HG03095 (cell line): ENCODE measurements at regions not wholly inside any gene's neighbourhood (a gene's known extent, or its start where the extent isn't known, plus 50 kb on each side); places are given as distances from the start of the nearest gene placed in this dataset.

Experiments used
- ATAC-seq: cut with Tn5 transposase; IDR thresholded peaks from one replicate; pipeline ENCODE4 v1.9.1; 2021; ENCODE audit warnings: moderate library complexity; ENCODE audit not compliant: unreplicated experiment

DNA sequence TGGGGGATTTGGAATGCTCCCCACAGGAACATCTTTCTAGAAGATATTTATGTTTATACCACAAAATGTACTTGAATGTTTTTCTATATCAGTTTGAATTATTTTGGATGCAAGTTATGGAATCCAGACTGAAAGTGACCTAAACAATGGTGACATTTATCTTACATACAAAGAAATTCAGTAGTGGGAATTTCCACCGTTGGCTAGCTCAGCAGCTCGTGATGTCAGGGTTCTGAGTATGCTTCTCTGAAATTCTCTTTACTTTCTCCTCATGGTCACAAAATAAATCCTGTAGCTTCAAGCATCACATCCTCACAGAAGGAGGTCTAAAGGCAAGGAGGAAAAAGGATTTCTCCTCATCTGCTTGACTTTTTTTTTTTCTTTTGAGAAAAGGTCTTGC, 105.3 kb downstream of the AKAIN1 start:
- no peak for ATAC-seq

DNA sequence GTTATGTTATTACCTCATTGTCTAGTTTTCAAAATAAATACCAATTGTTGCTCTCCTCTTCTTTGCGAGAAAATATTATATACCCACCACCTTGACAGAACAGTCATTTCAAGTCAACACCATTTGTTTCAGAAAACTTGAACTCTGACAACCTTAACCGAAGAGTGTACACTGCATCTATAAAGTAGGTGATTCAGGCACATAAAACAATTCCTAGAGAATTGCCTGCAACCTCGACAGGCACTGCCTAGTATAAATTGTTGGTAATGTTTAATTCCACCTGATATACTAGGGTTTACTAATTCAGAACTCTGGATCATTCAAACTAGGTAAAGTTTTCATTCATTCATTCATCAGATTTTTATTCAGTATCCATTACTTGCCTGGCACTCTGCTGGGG, 121.8 kb downstream of the AKAIN1 start:
- no peak for ATAC-seq

DNA sequence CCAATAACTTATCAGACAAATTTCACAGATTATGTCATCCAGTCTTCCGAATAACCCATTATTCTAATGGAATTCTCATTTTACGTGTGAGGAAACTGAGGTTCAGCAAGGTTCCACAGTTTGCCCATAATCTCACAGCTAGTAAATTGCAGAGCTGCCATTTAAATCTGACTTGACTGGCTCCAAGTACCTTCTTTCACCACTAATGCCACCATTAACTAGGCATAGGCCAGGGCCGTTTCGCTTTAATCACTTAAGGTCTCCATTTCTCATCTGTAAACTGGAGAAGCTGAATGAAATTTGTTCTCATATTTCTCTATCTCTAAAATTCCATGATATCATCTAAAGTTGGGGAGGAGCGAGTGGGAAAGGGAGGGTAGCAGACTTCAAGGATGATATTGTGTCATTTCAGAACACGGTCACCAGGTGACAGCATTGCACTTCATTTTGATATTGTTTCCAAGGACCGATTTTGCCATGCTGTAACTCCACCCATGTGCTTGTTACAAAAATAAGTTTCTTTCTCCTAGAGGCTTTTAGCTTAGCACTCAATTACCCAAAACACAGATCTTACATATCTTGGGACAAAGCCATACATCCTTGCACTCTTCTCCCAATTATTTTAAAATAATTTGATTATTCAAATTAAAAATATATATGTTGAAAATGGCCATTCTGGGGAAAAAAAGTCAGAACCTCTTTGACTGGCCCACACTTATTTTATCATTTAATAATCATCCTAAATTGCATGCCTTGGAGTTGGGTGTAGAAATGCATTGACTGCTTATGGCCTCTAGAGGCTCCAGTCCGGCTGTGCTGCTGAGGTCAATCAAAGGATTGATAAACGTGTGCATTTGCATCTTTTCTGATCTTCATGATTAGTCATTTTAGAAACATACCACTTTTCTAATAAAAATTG, 123.8 kb downstream of the AKAIN1 start:
- ATAC-seq, result no peak

DNA sequence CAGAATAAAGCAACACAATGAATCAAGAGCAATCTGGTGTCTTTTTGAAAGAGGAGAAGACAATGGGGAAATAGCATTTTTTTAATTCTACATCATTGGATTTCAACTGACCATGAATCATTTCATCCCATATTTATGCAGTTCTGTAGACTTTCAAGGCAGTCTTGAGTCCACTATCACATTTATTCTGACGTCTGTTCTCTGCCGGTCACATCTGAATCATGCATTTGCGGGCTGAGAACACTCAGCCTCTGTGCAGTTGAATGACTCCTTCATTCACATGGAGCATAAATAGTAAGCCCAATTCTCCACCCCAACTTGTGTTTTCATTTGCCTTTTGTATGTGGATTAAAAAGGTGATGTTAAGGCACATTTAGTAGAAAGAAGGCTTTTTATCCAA, 128.2 kb downstream of the AKAIN1 start:
- no peak for ATAC-seq

DNA sequence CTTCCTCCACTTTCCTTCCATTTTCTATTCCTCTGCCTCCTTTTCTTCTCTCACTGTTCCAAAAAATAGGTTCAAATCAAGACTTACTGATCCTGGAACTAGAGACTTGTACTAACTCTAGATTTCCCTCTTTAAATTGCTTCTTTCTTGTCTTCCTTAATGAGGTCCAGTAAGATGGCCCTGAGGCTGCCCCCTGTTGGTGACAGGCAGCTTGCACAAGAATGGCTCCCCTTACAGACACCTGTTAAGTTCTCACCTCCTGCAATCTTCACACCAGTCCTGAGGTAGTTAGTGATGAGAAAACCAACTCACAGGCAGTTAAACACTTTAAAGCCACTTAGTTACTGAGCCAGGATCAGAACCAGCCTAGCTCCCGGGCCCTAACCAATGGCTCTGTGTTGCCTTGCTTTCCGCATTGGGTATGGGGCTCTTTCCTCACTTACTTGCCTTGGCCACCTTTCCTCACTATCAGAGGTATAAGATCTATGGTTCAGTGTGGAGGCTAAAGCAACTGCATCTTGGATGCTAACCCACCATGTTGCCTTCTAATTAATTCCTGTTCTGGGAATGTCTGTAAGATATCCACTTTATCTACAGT, 130.6 kb downstream of the AKAIN1 start:
- no peak for ATAC-seq

DNA sequence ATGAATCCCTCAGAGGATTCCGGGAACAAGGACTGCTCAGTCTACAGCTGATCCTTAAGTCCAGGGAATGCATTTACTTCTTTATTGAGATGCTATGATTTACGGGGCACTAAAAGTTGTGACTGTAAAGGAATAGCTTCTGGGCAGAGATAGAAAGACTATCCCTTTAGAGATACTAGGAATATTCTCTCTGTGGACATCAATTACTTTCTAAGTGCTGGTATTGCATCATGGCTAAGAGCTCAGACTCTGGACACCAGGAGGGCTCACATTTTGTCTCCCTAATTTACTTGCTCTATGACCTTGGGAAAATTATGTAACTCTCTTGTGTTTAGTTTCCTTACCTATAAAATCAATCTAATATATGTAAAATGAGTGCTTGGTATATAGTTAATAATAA, 131.4 kb downstream of the AKAIN1 start:
- ATAC-seq, result no peak

DNA sequence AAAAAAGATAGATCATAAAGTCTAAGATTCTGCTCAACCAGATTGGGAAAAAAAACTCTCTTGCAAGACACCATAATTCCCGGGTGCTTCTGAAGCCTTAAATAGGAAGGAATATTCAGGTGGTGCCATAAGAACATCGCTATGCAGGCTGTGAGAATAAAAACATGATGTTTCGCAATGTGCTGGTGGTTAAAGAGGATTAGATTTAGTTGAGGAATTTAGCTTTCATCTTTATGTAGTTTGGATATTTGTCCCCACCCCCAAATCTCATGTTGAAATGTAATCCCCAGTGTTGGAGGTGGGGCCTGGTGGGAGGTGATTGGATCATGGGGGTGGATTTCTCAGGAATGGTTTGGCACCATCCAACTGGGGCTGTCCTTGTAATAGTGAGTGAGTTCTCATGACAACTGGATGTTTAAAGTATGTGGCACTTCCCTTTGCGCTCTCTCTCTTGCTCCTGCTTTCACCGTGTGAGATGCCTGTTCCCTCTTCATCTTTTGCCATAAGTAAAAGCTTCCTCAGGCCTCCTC, 132.2 kb downstream of the AKAIN1 start:
- no peak for ATAC-seq

DNA sequence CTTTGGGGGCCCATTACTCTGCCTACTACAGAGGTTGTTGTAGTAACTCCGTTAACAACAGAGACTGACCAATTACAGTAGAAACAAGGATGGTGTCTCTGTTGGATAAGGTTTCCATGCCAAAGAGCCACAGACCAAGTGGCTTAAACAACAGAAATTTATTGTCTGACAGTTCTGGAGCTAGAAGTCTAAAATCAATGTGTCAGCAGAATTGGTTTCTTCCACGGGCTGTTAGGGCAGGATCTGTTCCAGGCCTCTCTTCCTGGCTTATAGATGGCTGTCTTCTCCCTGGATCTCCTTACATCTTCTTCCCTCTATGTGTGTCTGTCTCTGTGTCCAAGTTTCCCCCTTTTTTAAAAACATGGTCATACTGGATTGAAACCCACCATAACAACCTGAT, 135.3 kb downstream of the AKAIN1 start:
- no peak for ATAC-seq

DNA sequence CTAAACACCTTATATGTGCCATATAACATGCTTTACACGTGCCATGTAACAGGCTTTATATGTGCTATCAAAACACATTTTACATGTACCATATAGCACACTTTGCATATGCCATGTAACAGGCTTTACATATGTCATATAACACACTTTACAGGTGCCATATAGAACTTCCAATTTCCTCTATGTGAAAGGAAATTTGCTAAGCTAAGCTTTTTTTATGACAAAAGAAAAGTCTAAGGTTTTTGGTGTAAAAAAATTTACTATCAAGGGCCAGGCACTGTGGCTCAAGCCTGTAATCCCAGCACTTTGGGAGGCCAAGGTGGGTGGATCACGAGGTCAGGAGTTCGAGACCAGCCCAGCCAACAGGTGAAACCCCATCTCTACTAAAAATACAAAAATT, 136.5 kb downstream of the AKAIN1 start:
- ATAC-seq, result no peak

DNA sequence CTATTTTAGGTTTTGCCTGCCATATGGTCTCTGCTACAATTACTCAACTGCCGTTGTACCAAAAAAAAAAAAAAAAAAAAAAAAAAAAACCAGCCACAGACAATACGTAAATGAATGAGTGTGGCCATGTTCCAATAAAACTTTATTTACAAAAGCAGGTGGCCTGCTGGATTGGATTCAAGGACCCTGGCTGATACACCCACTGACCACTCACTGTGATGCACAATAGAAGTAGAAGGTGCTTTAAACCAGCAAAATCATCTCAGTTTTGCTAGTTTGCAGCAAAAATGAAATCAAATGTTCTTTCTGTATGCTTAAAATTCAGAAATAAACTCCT, 137.4 kb downstream of the AKAIN1 start:
- no peak for ATAC-seq

DNA sequence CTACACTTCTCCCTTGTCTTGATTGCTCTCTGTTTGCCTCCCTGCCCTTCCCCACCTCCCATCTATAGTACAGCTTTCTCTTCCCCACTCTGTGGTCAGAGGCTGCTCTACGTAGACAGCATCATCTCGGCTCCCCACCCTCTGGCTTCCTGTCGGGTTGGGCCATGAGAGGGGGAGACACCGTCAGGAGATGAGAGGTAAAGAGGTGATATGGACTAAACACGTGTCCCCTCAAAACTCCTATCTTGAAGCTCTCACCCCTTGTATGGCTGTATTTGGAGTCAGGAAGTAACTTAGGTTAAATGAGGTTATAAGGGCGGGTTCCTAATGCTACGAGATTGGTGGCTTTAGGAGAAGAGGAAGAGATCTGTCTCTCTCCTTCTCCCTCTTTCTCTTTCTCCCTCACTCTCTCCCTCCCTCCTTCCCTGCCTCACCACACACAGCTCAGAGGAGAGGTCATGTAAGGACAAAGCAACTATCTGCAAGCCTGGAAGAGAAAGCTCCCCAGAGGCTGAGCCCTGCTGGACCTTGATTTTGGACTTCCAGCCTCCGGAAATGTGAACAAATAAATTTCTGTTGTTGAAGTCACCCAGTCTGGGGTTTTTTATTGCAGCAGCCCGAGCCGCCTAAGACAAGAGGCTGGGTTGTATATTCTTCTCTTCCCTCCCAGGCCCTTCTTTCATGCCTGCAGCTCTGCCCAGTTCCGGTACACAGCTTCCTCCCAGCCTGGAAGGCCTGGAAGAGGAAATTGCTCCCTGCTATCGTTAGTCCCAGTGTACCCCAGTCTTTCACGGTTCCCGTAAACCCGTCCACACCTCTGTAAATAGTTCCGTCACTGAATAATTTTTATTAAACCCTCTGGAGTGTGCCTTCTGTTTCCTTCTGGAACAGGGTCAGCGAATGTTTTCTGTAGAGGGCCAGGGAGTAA, 138.0 kb downstream of the AKAIN1 start:
- ATAC-seq, result peak; percentile 75

DNA sequence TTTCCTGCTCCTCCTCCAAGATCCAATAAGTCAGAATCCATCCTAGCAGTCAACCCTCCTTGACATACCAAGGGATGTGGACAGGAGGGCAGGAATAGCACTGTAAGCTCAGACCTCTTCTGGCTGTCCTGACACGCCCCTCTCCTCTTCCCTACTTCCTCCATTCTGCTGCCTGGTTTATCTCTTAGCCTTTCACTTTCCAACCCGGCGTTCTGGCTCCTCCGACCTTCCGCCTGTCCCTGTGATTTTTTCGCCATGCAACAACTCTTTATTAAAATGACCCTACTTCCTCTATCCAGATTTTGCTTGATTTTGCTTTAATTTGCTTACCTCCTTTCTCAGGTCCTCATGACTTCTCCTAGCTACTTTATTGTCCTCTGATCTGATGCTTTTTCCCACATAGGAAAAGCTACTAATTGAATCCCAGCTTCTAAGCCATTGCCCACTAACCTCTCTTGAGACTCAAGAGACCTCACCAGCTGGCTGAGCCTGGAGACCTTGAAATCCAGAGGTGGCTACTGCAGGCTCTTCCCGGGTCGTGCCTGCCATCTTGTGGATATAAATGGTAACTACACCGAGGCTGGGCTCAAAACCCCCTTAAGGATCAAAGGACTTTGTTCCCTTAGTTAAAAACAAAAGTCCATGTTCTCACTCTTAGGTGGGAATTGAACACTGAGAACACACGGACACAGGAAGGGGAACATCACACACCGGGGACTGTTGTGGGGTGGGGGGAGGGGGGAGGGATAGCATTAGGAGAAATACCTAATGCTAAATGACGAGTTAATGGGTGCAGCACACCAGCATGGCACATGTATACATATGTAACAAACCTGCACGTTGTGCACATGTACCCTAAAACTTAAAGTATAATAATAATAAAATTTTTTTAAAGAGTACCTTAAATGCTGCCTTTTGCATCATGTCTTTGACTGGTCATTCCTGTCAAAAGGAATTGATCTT, 139.4 kb downstream of the AKAIN1 start:
- ATAC-seq, result peak; percentile 61

DNA sequence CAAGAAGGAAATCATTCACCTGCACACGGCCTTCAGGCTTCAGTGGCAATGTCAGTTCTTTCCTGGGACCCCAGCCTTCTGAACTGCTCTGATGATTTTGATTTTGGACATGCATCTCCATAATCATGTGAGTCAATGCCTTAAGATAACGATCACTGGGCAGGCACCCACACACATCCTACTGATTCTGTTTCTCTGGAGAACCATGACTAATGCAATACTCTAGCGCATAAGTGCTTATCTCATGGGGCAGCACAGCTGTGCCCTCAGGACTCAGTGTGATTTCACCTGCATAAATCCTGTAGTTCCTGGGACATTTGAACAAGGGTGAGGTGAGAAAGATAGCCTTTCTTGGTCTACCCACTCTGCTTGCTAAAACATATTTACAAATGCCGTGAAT, 144.6 kb downstream of the AKAIN1 start:
- ATAC-seq, result no peak

DNA sequence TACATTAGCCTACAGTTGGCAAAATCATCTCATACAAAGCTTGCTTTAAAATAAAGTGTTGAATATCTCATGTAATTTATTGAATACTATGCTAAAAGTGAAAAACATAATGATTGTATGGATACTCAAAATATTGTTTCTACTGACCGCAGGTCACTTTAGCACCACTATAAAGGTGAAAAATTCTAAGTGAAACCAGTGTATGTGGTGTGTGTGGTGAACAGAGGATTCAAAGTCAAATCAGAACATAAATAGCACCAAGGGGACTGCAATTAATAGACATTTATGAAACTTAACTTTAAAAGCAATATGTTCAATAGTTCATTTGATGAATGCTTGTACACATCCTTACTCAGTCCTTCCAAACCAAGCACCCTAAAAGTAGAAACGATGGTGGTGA, 145.8 kb downstream of the AKAIN1 start:
- ATAC-seq, result no peak

DNA sequence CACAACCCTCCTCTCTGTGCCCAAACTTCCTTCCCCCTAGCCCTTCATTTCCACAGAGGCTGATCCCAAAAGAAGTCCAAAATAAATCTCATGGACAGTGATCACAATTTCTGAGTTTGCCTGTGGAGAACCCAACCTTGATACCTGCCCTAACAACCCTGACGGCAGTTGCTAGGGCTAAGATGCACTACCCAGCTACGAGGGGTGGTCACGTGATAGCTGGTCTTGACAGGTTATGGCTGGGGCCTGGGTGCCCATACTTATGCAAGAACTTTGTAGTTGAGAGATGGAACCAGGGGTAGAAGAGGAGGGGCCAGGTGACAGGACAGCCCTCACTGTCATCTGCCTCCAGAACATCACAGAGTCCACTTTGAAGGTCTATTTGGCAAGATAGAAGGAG, 147.9 kb downstream of the AKAIN1 start:
- no peak for ATAC-seq

DNA sequence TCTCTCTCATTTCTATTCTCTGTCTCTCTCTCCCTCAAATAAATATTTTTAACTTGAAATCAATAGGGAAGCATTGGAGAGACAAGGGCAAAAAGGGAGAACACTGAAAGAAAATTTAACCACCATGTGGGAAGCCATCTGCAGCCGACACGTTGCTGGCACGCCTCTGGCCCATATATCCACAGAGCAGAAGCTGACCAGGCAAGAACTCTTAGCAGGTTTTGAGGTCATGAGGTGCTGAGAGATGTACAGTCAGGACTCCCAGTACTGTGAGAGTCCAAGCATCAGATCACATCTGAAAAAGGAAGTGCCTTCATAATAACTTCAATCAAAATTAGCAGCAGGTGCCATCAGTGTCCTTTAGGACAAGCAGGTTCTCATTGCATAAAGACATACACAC, 156.6 kb downstream of the AKAIN1 start:
- no peak for ATAC-seq

DNA sequence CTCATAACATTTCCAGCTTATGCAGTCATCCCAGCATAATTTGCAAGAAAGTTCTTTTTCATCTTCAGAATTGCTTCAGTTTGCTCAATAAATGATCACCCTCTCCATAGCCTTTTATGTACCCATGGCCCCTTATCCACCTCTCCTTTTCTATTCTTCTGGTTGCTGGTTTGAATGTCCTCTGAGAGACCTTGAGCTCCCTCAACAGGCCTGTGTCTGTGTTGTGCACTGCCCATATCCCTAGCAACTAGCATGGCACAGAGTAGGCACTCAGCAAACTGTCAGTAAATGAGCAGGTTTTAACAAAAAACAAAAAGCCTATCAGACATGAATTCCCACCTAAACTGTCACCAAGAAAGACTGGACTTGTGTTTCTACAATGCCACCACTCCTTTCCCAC, 160.5 kb downstream of the AKAIN1 start:
- ATAC-seq, result no peak

DNA sequence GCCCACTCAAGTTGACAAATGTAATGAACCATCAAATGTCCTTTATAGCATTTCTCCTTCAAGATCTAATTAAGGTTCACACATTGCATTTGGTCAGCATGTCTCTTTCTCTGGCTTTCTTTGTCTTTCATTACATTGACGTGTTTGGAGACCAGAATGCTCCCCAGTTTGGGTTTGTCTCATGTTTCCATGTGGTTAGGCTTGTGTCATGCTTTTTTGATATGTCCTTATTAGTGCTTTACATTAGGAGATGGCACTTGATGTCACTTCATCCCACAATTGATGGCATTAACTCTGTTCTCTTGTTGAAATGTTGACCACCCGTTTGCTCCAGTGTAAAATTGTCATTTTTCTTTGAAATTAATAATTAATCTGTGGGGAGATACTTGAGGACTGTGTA, 165.8 kb downstream of the AKAIN1 start:
- no peak for ATAC-seq

DNA sequence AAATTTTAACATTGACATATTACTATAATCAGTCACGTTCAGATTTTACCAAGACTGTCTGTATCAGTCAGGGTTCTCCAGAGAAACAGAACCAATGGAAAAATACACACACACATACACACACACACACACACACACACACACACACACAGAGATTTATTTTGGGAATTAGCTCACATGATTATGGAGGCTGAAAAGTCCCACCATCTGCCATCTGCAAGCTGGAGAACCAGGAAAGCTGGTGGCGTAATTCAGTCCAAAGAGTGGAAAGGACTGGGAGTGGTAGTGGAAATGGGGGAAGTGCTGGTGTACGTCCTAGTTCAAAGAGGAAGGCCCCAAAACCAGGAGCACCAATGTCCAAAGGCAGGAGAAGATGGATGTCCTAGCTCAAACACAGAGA, 166.4 kb downstream of the AKAIN1 start:
- ATAC-seq, result no peak

DNA sequence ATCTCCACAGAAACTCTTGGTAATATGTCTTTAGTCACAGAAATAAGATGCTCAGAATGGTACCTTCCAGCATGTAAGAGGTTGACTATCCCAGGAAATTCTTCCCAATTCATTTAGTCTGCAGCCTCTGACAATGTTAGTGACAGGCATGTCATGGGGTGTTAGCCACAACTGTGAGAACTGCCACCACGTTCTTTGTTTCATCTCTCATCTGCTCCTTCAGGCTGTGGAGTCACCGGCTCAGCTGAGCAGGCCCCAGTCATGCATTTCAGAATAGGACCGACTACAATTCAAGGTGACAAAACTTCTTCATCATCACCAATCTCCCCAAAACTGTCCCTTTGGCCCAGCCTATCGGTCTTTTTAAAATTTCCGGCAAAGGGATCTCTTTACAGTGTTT, 167.5 kb downstream of the AKAIN1 start:
- no peak for ATAC-seq
